Cardiac fibroblast (primary cell): ENCODE measurements at regions not wholly inside any gene's neighbourhood (a gene's known extent, or its start where the extent isn't known, plus 50 kb on each side); places are given as distances from the start of the nearest gene placed in this dataset.

ENCODE experiments used
- DNase-seq, 2 donors: peaks; one replicate each; pipeline versions ENCODE4 v3.0.0 to v3.0.0-alpha.2; 2010; ENCODE audit warnings: low read depth in 2 of 2
- H3K4me3 ChIP-seq, 2 donors: replicated peaks in 1 of 2; 1 replicate in 1 of 2; 2 replicates in 1 of 2; pipeline ENCODE4 v1.5.1; 2011; ENCODE audit warnings: low read depth in 2 of 2, low read length in 2 of 2, mild to moderate bottlenecking in 2 of 2, moderate library complexity in 1 of 2
- TF ChIP-seq, protein P1 (sequence below): IDR thresholded peaks from one replicate; pipeline ENCODE4 v1.5.1; 2011; ENCODE audit warnings: low read depth, mild to moderate bottlenecking, low read length, inconsistent platforms

GRCh38 chr6:90463359-90463758 is 123.5 kb downstream of the MAP3K7 start:
- DNase-seq = no peak
- H3K4me3 ChIP-seq = no peak overlapping the region
- TF ChIP-seq, protein P1, sequence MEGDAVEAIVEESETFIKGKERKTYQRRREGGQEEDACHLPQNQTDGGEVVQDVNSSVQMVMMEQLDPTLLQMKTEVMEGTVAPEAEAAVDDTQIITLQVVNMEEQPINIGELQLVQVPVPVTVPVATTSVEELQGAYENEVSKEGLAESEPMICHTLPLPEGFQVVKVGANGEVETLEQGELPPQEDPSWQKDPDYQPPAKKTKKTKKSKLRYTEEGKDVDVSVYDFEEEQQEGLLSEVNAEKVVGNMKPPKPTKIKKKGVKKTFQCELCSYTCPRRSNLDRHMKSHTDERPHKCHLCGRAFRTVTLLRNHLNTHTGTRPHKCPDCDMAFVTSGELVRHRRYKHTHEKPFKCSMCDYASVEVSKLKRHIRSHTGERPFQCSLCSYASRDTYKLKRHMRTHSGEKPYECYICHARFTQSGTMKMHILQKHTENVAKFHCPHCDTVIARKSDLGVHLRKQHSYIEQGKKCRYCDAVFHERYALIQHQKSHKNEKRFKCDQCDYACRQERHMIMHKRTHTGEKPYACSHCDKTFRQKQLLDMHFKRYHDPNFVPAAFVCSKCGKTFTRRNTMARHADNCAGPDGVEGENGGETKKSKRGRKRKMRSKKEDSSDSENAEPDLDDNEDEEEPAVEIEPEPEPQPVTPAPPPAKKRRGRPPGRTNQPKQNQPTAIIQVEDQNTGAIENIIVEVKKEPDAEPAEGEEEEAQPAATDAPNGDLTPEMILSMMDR = no peak

DNA sequence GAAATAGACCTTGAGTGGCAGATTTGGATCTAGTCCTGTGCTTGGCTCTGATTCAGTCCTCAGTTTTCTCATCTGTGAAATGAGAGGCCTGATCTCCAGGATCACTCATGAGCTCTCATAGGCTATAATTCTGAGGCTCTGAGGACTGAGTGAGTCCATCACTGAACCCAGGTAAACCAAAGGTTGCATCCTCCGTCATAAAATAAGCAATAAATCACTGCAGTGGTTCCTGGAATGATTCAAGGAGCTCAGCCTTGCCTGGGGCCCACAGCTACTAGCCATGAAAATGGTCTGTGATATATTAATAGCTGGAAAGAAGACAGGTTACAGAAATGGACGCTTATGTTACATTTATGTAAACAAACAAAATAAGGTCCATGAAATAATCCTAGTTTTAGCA is 124.8 kb downstream of the MAP3K7 start:
- DNase-seq = no peak
- no peak overlapping the region for H3K4me3 ChIP-seq
- TF ChIP-seq, protein P1 = no peak

DNA sequence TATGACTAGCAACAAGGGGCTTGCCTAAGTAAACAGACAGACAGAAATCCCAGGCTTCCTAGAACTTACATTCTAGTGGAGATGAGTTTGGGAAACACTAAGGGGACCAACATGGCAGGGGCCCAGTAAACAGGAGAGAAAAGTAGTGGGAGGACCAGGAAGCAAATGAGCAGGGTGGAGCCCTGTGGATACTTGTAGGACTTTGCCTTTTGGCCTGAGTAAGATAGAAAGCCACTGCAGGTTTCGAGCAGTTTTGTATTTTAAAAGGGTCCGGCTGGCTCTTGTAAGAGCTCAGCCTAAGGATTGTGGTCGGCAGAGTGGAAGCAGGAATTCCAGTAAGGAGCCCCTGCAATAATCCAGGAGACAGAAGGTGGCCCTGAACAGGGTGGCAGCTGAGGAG is 125.5 kb downstream of the MAP3K7 start:
- TF ChIP-seq, protein P1 = no peak
- no peak for DNase-seq
- H3K4me3 ChIP-seq = no peak overlapping the region

- DNase-seq = no peak
- TF ChIP-seq, protein P1 = no peak
- H3K4me3 ChIP-seq = no peak overlapping the region
Observed at GRCh38 chr6:90460051-90460450, 126.8 kb downstream of the MAP3K7 start.

GRCh38 chr6:90459225-90459758 is 127.6 kb downstream of the MAP3K7 start:
- no peak overlapping the region for H3K4me3 ChIP-seq
- TF ChIP-seq, protein P1 = no peak
- DNase-seq = no peak

- H3K4me3 ChIP-seq = peak overlapping the region in 1 of 2 donors; percentile 19
- DNase-seq = peak; percentile 33 to 42
- TF ChIP-seq, protein P1 = no peak
Observed at GRCh38 chr6:90458353-90459224, 128.3 kb downstream of the MAP3K7 start.
